GM18517 (cell line): ENCODE measurements at regions not wholly inside any gene's neighbourhood (a gene's known extent, or its start where the extent isn't known, plus 50 kb on each side); places are given as distances from the start of the nearest gene placed in this dataset.
"Not testable (repeated sequence)": the region's sequence is repeated elsewhere in the genome, so short reads cannot be mapped to it uniquely, and the experiment has no call there.

Experiments
- ATAC-seq: cut with Tn5 transposase; IDR thresholded peaks from one replicate; pipeline ENCODE4 v1.9.1; 2021; ENCODE audit warnings: mild to moderate bottlenecking, moderate library complexity; ENCODE audit not compliant: unreplicated experiment

DNA sequence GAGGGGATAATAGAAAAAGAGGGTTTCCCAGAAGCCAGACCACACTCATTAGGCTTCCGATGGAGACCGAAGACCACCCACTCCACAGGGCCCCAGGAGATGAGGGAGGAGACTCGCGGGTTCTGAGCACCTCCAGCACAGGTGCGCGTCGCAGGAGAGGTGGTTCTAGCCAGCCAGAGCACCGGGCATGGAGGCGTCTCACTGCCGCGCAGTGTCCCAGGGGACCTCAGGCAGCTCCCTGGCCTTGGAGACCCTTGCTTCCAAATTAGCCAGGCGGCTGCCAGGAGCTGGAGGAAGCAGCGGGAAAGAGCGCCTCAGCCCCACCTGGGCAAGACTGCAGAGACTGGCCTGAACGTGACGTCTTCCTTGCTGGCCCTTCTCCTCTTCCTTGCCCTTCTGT, 115.4 kb upstream of the FBXL7 start:
- no peak for ATAC-seq

DNA sequence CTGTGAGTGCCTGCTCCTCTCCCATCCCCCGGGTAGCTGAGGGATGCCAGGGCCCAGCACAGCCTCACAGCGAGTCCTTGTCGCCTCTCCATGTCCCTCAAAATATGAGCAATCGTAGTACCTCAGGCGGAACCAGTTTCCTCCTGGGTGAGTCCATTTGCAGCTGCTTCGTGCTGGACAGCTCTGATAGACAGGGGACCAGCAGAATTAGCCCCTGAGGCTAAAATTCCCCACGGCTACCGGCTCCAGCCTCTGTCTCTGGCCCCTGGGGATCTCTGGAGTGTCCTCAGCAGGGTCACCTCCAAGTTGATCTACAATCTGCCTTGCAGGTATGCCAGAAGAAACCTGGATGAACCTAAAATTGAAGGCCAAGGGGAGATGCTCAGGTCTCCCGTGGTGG, 115.8 kb upstream of the FBXL7 start:
- no peak for ATAC-seq

GRCh38 chr5:15383469-15383868, 116.5 kb upstream of the FBXL7 start:
- no peak for ATAC-seq

- ATAC-seq, result no peak
Measured at GRCh38 chr5:15383021-15383420, 117.0 kb upstream of the FBXL7 start.

- no peak for ATAC-seq
Measured at GRCh38 chr5:15377573-15378340, 122.2 kb upstream of the FBXL7 start.

DNA sequence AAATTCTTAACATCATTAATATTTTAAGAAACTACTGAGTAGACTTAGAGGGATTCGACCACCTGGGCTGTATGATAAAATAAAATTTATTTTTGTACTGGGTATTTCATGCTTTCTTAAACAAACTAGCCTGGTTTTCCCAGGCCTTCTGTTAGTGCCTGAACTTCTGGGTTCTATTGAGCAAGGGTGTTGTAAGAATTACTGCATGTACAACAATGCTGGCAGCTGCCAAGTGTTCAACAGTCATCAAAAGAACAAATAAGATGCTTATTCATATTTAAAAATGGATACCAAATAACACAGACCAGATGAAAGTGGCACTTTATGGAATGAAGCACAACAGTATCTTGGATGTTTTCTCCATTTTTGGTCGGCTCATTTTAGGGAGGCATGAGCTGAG, 123.2 kb upstream of the FBXL7 start:
- no peak for ATAC-seq

DNA sequence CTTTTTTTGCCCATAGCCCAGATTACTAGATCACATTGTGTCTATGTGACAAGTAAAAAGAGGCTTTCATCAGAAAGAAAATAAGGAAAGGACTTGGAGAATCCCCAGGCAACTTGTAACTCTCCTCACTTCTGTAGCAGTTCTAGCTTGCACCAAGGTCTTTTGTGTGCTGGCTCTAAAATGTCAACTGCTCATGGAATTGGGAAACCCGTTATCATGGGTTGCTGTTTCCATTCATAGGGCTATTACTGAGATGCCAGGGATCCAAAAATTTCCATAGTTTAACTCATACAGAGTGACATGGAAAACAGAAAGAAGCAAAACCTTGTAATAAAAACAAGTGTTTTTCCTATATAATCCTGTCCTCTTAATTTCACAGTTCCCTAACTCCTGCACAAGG, 123.9 kb upstream of the FBXL7 start:
- ATAC-seq, result no peak

- no peak for ATAC-seq
Measured at GRCh38 chr5:15375559-15375958, 124.4 kb upstream of the FBXL7 start.

GRCh38 chr5:15374886-15375285, 125.1 kb upstream of the FBXL7 start:
- no peak for ATAC-seq

- ATAC-seq, result no peak
Measured at GRCh38 chr5:15373151-15373550, 126.8 kb upstream of the FBXL7 start.

DNA sequence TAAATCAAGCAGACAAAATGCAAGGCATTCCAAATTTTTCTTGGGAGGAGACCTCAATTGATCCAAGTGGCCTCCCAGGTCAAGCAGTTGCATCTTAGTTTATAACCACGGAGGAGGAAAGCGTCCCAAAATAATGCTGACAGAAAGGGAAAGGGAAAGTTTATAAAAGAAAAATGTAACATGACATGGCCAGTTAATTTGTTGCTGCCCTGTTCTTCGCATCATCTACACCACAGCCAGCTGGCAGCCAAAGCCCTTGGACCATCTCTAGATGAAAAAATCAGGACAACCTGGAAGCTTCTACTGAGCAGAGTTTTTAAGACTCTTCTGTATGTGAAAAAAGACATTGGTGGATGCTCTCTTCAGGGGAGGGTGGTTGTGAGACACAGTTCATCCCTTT, 128.8 kb upstream of the FBXL7 start:
- no peak for ATAC-seq

- ATAC-seq, result no peak
Measured at GRCh38 chr5:15368835-15369234, 131.1 kb upstream of the FBXL7 start.

GRCh38 chr5:15367489-15367888, 132.5 kb upstream of the FBXL7 start:
- no peak for ATAC-seq

- ATAC-seq, result no peak
Measured at GRCh38 chr5:15366676-15367391, 133.1 kb upstream of the FBXL7 start.

GRCh38 chr5:15365070-15365469, 134.9 kb upstream of the FBXL7 start:
- ATAC-seq, result no peak

GRCh38 chr5:15363601-15364000, 136.4 kb upstream of the FBXL7 start:
- no peak for ATAC-seq

GRCh38 chr5:15357092-15357453, 142.9 kb upstream of the FBXL7 start:
- not testable (repeated sequence) for ATAC-seq

GRCh38 chr5:15356308-15357091, 143.5 kb upstream of the FBXL7 start:
- not testable (repeated sequence) for ATAC-seq

GRCh38 chr5:15354021-15354420, 146.0 kb upstream of the FBXL7 start:
- no peak for ATAC-seq

DNA sequence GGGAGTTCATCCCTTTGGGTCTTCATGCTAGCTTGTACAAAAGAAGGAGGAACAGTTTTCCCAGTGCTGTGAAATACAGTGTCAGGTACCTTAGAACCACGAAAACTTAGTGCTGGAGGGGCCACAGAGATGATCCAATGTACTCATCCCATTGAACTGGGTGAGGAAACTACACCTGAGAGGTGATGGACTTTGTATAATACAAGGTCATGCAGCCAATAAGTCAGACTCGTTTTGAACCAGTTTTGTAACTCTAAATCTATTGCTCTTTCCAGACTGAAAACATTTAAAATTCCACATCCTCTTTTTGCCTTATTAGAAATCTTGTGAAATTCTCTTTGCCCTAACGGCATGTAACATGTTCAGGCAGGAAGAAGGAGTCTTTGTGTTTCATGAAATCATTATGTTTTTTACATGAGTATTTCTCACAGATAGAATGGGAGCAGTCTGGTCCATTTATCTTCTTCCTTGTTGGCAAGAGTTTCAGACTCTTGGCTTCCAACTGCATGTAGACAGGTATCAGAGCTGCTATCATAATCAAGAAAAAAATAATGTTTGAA, 146.8 kb upstream of the FBXL7 start:
- no peak for ATAC-seq

GRCh38 chr5:15350614-15351013, 149.4 kb upstream of the FBXL7 start:
- ATAC-seq, result no peak
